CD4-positive, alpha-beta T cell treated with Interleukin-1 beta for 1 hour (primary cell): ENCODE measurements at regions not wholly inside any gene's neighbourhood (a gene's known extent, or its start where the extent isn't known, plus 50 kb on each side); places are given as distances from the start of the nearest gene placed in this dataset.

Experiments
- DNase-seq, 2 donors: peaks; one replicate each; pipeline ENCODE4 v3.0.0-alpha.2; 2020 to 2022

DNA sequence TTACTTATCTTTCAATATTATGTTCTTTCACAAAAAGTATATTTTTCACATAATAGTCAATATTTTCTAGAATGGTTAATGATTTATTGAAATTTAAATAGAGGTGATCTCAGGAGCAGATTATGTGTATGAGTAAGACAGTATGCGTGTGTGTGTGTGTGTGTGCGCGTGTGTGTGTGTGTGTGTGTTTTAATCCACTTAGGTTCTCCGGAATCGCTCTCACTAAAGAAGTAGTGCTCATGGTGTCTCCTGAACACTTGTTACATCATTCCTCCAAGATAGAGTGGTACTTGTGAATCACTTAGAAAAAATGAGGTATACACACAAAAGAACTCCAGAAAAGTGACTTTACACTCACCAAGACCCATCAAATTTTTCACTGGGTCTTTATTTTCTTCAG is 91.0 kb upstream of the KCNH7 start:
- no peak for DNase-seq

DNA sequence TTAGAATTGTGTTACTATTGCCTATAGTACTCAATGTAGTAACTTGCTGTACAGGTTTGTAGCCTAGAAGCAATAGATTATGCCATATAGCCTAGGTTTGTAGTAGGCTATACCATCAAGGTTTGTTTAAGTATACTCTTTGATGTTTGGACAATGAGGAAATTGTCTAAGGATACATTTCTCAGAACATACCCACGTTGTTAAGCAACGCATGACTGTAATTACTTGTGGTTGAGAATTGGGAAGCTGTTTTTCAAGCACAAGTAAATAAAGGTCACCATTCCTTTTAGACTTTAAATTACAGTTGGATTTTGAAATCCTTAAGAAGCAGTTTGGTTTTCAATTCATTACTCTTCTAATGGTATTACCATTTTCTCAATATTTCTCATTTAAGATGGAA is 89.8 kb upstream of the KCNH7 start:
- DNase-seq, result no peak

DNA sequence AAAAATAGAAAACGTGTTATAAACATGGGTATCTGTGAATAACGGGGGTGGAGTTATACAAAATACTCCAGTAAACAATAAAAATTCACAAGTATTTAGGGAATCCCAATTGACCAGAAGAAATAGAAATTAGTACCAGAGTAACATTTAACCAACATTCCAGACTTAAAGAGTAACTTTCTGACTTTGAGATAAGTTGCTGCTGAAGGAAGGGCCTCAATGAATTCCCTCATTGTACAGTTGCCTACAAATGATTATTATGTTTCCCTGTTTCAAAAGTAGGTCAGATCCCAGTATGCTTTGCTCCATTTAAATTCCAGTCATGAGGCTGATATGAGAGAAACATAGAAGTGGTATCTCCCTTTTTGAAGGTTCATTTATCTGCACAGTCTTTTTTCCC is 88.3 kb upstream of the KCNH7 start:
- no peak for DNase-seq

DNA sequence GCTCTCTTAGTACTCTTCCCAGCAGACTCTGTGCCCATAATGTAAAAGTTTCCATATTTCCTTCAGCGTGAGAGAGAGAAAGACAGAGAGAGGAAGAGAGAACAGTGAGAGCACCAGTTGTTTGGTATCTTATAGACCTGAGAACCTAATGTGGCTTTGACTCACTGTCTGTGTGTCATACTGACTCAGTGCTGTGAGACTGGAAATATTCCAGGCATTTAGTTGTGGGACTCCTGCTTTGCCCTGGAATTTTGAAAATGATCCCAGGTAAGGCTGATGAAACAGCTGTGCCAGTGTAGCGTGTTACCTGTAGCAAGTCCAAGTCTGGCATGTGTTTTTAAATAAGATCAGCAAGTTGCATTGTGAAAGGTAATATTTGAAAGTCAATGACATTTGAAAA is 87.9 kb upstream of the KCNH7 start:
- DNase-seq, result no peak

DNA sequence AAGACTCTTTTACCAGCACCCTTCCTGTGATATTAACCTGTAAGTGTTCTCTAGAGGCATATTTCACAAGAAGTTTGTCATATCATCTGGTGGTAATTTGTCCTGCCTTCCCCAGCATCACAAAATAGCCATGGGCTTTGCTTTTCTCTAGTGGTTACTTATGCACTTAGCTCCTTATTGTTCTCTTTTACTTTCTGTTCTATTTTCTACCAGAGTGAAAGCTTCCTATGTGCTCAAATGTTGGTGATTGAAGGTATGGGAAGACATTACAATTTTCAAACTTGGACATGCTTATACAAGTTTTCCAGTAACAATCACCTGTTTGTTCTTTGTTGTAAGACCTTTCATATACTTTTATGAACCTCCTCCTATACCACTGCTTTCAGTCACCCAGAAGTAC is 87.0 kb upstream of the KCNH7 start:
- DNase-seq, result no peak

DNA sequence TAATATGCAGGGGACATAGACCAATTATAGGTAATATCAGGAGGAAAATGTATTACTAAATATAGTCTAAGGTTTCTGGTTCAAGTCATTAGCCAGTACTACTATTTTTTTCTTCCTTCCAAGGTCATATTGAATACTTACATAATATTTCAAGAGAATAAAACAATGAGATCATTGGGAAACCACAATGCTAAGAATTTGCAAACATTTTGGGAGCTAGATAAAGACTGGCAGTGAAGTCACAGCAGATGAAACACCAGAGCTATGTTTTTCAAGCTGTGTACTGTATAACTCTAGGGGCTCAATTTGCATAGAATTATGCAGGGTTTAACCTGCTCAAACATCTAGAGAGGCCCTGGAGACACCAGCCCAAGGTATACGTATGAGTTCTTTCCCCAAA is 80.5 kb upstream of the KCNH7 start:
- DNase-seq, result no peak

DNA sequence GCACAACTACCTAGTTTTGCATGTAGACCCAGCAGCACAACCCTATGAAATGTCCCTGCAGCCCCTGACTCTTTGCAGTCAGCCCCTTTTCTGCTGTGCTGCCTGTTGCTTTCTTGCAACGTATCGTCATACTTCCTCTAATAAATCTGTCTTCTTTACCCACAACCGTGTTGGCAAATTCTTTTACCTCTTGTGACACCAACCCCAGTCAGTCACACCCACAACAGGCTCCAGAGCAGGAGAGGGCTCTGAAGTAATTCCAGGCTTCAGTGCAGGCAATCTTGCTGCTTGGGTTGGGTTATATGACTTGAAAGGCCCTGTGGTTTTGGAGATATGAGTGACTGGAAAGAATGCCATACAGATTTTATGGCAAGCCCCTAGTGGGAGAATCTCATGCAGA is 79.1 kb upstream of the KCNH7 start:
- DNase-seq, result no peak

DNA sequence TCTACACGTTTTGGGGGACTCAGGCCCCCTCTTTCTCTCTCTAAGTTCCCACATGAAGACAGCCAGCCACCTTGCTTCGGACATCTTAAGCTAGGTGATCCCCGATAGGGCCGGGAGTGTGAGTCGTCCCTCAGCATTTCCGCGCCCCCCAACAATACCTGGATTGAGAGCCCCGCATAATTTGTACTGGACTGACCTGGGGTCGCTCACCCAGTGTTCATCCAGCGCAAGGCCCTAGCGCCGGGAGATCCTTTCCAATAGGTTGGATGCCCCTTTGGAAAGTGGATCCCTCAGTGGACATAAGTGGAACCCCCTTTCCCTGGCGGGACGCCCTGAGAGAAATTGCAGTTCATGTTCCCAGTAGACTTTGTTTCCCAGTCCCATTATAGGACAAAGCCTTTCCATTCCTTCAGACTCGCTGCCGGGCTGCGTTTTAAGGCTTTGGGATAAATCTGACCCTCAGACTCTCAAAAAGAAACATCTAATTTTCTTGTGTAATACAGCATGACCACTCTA is 77.8 kb upstream of the KCNH7 start:
- DNase-seq, result no peak

DNA sequence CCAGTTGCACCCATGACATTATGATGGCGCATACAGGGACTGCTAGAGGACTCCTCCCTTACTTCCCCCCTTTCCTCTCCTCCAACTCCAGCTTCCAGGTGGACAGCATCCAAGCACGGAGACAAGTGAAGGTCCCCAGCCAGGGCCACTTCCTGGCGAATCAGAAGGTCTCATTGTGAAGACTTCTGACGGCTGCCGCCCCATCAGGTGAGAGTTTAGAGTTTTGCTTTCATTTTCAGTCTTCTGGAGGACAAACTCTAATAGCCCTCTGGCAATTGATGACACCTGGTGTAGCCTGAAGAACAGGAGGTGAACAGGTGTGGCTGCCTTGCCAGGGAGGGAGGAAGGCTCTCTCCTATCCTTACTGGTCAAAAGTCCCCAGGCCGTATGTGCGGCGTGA is 77.3 kb upstream of the KCNH7 start:
- DNase-seq, result no peak

DNA sequence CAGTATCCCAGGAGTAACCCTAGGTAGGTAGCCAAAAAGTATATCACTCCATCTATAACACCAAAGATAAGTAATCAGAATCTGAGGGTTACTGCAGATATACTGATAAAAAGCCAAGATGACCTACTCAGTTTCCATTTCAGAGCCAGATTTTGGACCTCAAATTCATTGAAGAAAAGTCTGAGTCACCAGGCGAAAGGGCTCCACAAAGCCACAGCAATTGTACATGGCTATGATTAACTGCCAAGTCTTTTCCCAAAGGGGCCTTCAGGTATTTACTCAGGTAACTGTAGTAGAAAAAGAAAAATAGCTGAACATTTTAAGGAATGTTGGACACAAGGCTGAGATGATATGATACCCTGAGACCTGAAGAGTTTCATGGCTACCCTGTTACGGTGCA is 75.6 kb upstream of the KCNH7 start:
- no peak for DNase-seq

DNA sequence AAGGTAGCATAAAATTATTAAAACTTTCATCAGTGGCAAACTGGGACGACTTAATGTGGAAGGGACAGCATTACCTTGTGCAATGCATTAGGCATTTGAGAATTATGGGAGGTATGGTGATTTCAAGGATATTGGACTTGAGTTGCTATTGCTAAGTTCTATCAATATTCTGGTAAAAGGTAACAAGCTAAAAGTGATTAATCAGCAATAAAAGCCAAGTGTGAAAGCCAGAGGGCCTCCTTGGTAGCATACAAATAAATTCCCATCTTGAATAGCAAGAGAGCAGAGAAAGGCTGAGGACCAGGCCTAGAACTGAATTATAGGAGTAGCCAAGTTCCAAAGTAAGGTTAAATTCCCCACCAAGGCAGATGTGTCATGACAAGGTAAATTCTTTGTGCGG is 74.2 kb upstream of the KCNH7 start:
- DNase-seq, result no peak

DNA sequence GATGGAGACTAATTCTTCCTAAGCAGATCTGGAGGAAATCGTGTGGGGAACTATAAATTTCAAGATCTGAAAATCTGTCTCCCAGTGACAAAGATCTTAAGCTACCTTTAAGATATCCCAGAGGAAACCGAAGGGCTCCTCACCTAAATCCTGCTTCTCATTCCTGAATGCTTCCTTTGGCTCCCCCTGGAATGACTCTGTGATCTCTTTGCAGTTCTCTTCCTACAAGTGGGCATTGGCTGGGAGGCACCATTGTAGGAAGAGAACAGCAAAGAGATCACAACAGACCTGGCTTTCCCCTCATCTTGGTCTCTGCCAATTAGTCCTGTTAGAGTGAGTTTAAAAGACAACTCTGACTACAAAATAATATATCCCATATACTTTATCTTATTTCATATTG is 70.0 kb upstream of the KCNH7 start:
- DNase-seq, result no peak

DNA sequence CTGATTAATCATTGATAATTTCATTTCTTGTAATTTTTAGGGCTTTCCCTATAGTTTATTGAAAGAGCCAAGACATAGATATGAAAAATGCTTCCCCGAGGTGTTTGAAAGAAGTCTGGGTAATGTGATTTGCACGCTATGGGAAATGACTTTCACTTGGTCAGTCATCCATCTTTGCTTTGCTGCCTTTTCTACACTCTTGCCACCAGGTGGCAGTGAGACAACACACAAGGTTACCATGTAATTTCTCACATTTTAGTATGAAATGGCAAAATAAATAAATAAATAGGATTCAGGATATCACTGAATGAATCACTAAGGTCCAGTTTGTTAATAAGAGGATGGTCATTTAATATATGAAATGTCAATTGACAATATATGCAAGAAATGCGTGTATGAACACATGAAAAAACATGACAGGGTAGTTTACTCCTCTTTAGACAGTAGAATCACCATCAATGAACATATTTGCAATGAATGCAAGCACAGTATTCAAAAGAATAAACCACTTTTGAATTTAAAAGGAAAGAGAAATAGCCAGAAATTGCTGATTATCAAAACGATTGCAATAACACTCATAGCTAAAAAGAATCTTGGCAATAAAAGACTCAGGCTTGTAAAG is 52.2 kb upstream of the KCNH7 start:
- DNase-seq, result no peak

DNA sequence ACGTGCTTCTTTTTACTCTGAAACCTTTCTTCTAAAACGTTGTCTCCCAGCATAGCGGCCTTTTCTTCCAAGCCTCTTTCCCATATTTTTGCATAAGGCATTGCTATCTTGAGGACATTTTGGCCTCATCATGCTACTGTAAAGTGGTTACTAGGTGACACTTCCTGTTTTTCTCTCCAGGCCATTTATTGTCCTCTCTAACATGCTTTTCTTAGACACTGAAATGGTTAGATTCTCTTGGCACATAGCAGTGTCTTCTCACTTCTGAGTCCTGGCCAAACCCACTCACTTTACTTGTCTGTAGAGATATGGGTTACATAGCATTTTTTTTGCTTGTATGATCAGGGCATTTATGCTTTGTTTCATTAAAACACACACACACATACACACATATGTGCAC is 50.1 kb upstream of the KCNH7 start:
- DNase-seq, result no peak
